Right renal pelvis (tissue), 4 donors: ENCODE measurements at regions not wholly inside any gene's neighbourhood (a gene's known extent, or its start where the extent isn't known, plus 50 kb on each side); places are given as distances from the start of the nearest gene placed in this dataset.
A peak's percentile ranks its signal among the peaks of the same experiment; 100 is the strongest.
"Not testable (repeated sequence)": the region's sequence is repeated elsewhere in the genome, so short reads cannot be mapped to it uniquely, and the experiment has no call there.

Source experiments
- DNase-seq, 4 donors: peaks; one replicate each; pipeline ENCODE4 v3.0.0-alpha.2; 2013; ENCODE audit warnings: low read depth in 4 of 4, low spot score in 3 of 4, missing footprints in 1 of 4

- DNase-seq = no peak
Measured at GRCh38 chr2:149687052-149687427, 99.5 kb upstream of the MMADHC start.

GRCh38 chr2:149686136-149687051 is 98.8 kb upstream of the MMADHC start:
- no peak for DNase-seq

DNA sequence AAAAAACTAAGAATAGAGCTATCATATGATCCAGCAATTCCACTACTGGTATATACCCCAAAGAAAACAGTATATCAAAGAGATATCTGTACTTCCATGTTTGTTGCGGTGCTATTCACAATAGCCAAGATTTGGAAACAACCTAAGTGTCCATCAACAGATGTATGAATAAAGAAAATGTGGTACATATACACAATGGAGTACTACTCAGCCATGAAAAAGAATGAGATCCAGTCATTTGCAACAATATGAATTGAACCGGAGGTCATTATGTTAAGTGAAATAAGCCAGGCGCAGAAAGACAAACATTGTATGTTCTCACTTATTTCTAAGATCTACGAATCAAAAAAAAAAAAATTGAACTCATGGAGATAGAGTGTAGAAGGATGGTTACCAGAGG is 97.8 kb upstream of the MMADHC start:
- DNase-seq = not testable (repeated sequence)

DNA sequence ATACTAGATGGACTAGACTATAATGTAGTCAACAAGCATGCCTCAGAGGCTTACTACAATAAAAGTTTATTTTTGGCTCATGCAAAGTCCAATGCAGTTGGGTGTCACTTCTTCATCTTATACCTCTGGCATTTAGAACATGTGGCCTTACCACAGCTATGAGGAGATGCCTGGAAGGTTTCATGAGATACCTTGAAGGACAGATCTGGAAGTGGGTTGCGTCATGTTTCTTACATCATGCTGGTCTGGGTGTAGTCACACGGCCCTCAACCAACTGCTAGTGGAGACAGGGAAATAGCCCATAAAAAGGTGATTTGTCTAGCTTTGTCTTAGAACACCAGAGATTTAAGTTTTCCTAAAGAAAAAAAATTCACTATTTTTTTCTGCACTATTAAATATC is 91.7 kb upstream of the MMADHC start:
- no peak for DNase-seq

DNA sequence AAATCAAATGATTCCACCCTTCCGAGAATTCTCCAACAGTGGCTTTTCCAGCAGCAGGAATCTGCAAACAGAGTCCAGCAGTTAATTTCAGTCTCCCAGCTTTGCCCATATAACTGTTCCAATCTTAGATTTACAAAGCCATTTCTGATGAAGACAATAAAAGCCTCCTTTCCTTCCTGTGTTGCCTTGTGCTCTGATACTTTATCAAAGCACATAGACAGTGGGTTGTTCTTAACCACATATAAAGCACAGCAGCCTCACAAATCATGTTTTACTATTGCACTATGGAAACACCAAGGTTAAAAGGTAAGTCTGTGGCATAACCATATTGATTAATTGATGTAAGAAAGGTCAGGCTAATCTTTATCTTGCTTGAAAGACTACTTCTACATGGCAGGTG is 89.8 kb upstream of the MMADHC start:
- no peak for DNase-seq

DNA sequence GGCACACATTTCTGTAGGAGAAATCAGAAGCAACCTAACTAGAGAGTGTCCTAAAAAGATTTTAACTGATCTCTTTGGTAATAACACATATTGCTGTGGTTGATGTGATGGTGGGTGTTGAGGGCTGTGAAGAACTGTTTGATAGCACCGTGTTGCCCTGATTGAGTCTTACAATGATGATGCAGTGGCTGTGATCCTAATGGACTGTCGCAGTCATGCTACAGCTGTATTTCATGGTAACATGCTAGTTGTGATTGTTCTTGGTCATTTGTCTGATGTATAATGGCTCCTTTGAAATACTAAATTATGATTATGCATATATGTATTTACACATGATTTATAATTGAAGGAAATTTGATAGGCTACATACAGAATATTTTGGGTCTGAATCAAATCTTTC is 82.5 kb upstream of the MMADHC start:
- DNase-seq = no peak

GRCh38 chr2:149666809-149667320 is 79.3 kb upstream of the MMADHC start:
- no peak for DNase-seq

- DNase-seq = no peak
Measured at GRCh38 chr2:149664896-149665295, 77.3 kb upstream of the MMADHC start.

DNA sequence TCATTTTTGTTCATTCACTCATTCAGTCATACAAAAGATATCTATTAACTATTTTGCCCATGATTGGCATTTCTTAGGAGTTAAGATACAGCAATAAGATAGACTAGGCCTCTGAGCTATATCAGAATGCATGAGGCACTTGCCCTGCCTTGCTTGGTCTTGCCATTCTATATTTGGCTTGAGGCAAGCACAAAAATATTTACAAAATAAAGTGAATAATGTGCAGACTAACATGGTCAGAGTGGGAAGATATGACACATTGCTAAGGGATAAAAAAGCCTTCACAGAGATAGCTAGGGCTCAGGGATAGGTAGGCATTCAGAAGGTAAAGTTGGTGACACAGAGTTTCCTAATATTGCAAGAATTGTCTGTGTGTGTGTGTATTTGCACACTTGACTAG is 75.0 kb upstream of the MMADHC start:
- no peak for DNase-seq

- no peak for DNase-seq
Measured at GRCh38 chr2:149661844-149662243, 74.3 kb upstream of the MMADHC start.

DNA sequence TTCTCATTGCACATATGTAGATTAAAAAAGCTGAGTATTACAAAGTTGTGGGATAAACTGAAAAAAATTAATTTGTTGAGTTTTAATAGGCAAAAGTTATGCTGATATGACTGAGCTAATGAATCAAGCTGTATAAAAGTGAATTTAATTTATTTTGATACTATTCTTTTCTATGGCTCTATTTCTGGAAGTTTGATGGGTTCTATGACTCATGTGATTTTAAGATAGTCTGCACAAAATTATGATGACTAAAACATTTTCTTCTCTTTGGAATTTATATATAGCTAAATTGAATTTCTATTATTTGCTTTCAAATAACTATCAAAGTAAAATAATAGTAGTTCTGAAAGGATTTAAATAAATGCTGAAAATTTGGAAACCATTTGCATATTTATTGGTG is 71.0 kb upstream of the MMADHC start:
- no peak for DNase-seq

- DNase-seq = no peak
Measured at GRCh38 chr2:149657401-149658040, 69.9 kb upstream of the MMADHC start.

DNA sequence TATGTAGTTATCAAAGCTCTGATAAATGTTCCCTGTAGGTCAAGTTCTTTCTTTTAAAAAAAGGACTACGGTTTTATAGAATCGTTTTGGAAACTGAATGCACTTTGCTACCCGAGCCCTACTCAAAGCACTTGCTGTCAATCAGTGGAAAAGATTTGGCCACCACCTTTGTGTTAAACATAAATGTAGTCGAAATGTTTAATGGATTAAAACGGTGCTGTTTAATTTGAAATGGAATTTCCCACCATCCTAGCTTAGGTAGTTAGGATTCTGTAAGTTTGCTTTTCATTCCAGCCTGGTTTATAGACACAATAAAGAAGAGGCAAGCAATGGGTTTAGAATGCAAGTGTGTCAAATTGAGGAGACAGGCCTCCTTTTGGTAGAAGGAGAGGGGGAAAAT is 69.4 kb upstream of the MMADHC start:
- DNase-seq = no peak

GRCh38 chr2:149653831-149654445 is 66.4 kb upstream of the MMADHC start:
- DNase-seq = no peak

DNA sequence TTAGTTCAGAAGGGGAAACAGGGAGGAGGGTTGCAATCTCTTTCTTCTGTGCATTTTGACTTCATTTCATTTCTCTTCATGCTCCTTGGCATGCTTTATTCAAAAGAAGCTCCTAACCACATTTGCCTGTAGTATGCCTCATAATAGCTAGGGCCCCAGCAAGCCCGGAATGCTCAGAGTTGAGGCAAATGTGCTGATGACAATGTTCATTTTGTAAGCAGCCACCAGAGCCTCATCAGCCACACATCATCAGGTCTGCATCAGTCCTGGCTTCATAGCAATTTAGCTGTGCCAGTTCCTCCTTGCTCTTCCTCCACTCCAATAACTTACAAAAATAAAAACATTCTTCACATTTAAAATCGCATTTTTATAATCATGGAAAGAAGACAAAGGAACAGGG is 65.4 kb upstream of the MMADHC start:
- no peak for DNase-seq

DNA sequence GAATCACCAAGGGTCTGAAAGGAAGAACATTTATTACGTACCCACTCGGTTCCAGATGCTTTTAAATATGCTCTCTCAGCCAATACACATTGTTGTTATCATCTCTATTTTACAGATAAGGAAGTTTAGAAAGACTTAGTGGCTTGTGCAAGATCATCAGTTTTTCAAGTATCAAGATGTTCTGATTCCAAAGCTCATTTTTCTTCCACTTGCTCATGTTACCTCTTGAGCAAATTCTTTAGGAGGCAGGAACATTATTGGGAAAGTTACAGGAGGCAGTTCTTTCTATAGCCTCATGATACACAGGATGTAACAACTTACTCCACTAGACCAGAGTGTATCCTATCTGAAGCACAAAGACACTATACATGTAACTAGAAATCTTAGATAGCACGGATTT is 65.0 kb upstream of the MMADHC start:
- DNase-seq = no peak

- no peak for DNase-seq
Measured at GRCh38 chr2:149651229-149651628, 63.7 kb upstream of the MMADHC start.

DNA sequence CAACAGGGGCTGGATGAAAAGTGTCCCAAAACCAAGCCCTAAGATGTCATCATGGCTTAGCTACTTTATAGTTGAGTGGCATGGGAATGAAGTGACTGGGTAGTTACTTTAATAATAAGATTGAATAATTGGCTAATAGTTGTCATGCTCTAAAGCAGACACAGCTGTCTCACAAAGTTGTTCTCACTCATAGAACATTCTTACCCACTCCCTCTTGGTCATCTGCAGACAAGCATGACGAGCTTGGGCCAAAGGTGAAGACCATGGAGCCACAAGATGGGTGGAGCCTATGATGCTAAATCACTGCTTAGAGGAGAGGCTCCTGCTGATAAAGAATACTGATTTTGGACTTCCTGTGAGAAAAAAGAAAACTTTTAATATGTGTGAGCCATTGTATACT is 62.4 kb upstream of the MMADHC start:
- no peak for DNase-seq

DNA sequence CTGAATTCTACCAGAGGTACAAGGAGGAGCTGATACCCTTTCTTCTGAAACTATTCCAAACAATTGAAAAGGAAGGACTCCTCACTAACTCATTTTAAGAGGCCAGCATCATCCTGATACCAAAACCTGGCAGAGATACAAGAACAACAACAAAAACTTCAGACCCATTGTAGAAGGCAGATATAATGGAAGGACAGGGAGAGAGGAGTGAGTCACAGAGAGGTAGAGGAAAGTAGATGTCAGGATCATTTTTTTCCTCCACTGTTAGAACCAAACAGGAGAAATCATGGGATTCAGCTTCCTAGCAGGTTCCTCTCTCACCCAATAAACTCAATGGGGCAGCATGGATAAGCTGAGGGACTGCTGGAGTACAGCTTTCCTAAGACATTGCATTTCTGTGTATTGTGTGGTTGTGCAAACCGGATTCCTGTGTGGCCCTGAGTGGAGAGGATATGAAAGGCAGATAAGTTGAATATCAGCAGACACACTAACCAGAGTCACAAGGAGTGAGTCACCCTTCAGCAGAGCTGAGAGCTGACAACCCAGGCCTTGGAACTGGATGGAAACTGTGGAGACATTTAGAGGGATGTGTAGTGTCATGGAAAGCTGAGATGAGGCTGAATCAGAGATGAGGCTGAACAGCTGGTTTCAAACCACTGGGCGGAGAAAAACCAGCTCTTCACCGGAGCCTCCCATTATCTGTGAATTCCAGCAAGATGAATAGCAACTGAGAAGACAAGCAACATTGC is 60.9 kb upstream of the MMADHC start:
- no peak for DNase-seq

DNA sequence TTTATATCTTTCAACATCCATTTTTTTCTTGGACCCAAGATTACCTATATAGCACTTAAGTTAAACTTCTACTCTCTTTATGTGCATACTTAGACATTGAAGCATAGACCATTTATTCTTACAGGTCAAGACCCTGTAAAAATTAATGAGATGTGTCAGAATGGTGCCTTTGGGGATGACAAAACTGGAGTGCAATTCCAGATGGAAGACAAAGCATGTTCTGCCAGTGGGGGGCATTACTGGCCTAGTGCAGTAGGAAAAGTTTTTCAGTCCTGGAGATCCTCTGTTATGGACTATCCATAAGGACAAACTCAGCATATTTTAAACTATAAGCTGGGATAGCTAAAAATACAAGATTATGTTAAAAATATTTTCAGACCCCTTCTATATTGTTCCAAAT is 57.8 kb upstream of the MMADHC start:
- peak in 1 of 4 donors; percentile 14 for DNase-seq
